ENCODE measurements at regions not wholly inside any gene's neighbourhood (a gene's known extent, or its start where the extent isn't known, plus 50 kb on each side); places are given as distances from the start of the nearest gene placed in this dataset.

GRCh38 chr12:71021491-71021890, 101.0 kb upstream of the PTPRR start:
- Histone ChIP-seq H3K9me3 (ENCODE audit: control insufficient read depth, low read length) (no peaks in the 10 kb centered on the region), H3K4me3 (ENCODE audit: low read length) (no peak overlapping the region), H3K27me3 (ENCODE audit: control insufficient read depth, insufficient read depth, low read length, poor library complexity, severe bottlenecking) (no peaks in the 10 kb centered on the region), H3K4me1 (ENCODE audit: control insufficient read depth, insufficient read depth, low read length) (no peaks in the 10 kb centered on the region), H3K27ac (ENCODE audit: low read depth, low read length) (no peak overlapping the region), H3K9ac (ENCODE audit: extremely low read depth, low read length, poor library complexity, severe bottlenecking) (no peak overlapping the region), H3K36me3 (ENCODE audit: control insufficient read depth, insufficient read depth, low read length) (no peaks in the 10 kb centered on the region)
- Mint-ChIP-seq H3K9me3 (no peaks in the 10 kb centered on the region), H3K4me3 (no peak overlapping the region), H3K27ac (no peak overlapping the region), H3K27me3 (ENCODE audit: insufficient read depth) (no peaks in the 10 kb centered on the region), H3K36me3 (ENCODE audit: low read depth) (no peaks in the 10 kb centered on the region), H3K4me1 (peaks cover 8% of the 10 kb centered on the region)
- no peak for TF ChIP-seq CTCF (conservative IDR thresholded peaks at IDR 0.05)
- 83% methylated on average over 3 of the region's 3 CpGs; no CpG with 5 or more reads in 1 of the 2 experiments for WGBS, 2 experiments (ENCODE audit: insufficient coverage in 1 of 2, insufficient read length in 1 of 2)
- DNase-seq: no peak

GRCh38 chr12:71019282-71019831, 98.8 kb upstream of the PTPRR start:
- peak; percentile 38 for TF ChIP-seq CTCF (conservative IDR thresholded peaks at IDR 0.05)
- peaks cover 8% of the 10 kb centered on the region for H3K4me1 Mint-ChIP-seq
- H3K9me3 Mint-ChIP-seq: no peaks in the 10 kb centered on the region
- Histone ChIP-seq H3K4me3 (ENCODE audit: low read length) (no peak overlapping the region), H3K9ac (ENCODE audit: extremely low read depth, low read length, poor library complexity, severe bottlenecking) (no peak overlapping the region), H3K36me3 (ENCODE audit: control insufficient read depth, insufficient read depth, low read length) (no peaks in the 10 kb centered on the region), H3K9me3 (ENCODE audit: control insufficient read depth, low read length) (no peaks in the 10 kb centered on the region), H3K27me3 (ENCODE audit: control insufficient read depth, insufficient read depth, low read length, poor library complexity, severe bottlenecking) (no peaks in the 10 kb centered on the region), H3K4me1 (ENCODE audit: control insufficient read depth, insufficient read depth, low read length) (no peaks in the 10 kb centered on the region), H3K27ac (ENCODE audit: low read depth, low read length) (no peak overlapping the region)
- no peaks in the 10 kb centered on the region for H3K27me3 Mint-ChIP-seq (ENCODE audit: insufficient read depth)
- H3K27ac Mint-ChIP-seq: no peak overlapping the region
- H3K36me3 Mint-ChIP-seq (ENCODE audit: low read depth): no peaks in the 10 kb centered on the region
- H3K4me3 Mint-ChIP-seq: no peak overlapping the region
- DNase-seq: no peak
- WGBS, 2 experiments (ENCODE audit: insufficient coverage in 1 of 2, insufficient read length in 1 of 2): 91 to 92% methylated on average over 5 to 6 of the region's 6 CpGs

GRCh38 chr12:71018682-71019081, 98.1 kb upstream of the PTPRR start:
- H3K4me1 ChIP-seq (ENCODE audit: control insufficient read depth, insufficient read depth, low read length): no peaks in the 10 kb centered on the region
- H3K36me3 ChIP-seq (ENCODE audit: control insufficient read depth, insufficient read depth, low read length): no peaks in the 10 kb centered on the region
- no peak overlapping the region for H3K4me3 Mint-ChIP-seq
- H3K27ac Mint-ChIP-seq: no peak overlapping the region
- H3K4me1 Mint-ChIP-seq: peaks cover 6% of the 10 kb centered on the region
- no peak overlapping the region for H3K9ac ChIP-seq (ENCODE audit: extremely low read depth, low read length, poor library complexity, severe bottlenecking)
- H3K27me3 Mint-ChIP-seq (ENCODE audit: insufficient read depth): no peaks in the 10 kb centered on the region
- 96 to 100% methylated on average over 2 of the region's 2 CpGs for WGBS, 2 experiments (ENCODE audit: insufficient coverage in 1 of 2, insufficient read length in 1 of 2)
- no peak overlapping the region for H3K27ac ChIP-seq (ENCODE audit: low read depth, low read length)
- DNase-seq: no peak
- H3K27me3 ChIP-seq (ENCODE audit: control insufficient read depth, insufficient read depth, low read length, poor library complexity, severe bottlenecking): no peaks in the 10 kb centered on the region
- TF ChIP-seq CTCF (conservative IDR thresholded peaks at IDR 0.05): no peak
- H3K9me3 Mint-ChIP-seq: no peaks in the 10 kb centered on the region
- no peak overlapping the region for H3K4me3 ChIP-seq (ENCODE audit: low read length)
- no peaks in the 10 kb centered on the region for H3K9me3 ChIP-seq (ENCODE audit: control insufficient read depth, low read length)
- H3K36me3 Mint-ChIP-seq (ENCODE audit: low read depth): no peaks in the 10 kb centered on the region

All from endodermal cell (in vitro differentiated cells).